Putamen (tissue), 1 donor: ENCODE measurements at regions not wholly inside any gene's neighbourhood (a gene's known extent, or its start where the extent isn't known, plus 50 kb on each side); places are given as distances from the start of the nearest gene placed in this dataset.

Experiments
- DNase-seq: peaks from one replicate; pipeline ENCODE4 v3.0.0-alpha.2; 2016; ENCODE audit warnings: low spot score

- DNase-seq = no peak
Measured at GRCh38 chr10:4483811-4484210, 342.2 kb upstream of the AKR1E2 start.

- no peak for DNase-seq
Measured at GRCh38 chr10:4482659-4483058, 343.3 kb upstream of the AKR1E2 start.

- no peak for DNase-seq
Measured at GRCh38 chr10:4481192-4481591, 344.8 kb upstream of the AKR1E2 start.

GRCh38 chr10:4479342-4479741, 346.7 kb upstream of the AKR1E2 start:
- no peak for DNase-seq

GRCh38 chr10:4477664-4478063, 348.3 kb upstream of the AKR1E2 start:
- DNase-seq = no peak

- no peak for DNase-seq
Measured at GRCh38 chr10:4475827-4476490, 350.0 kb upstream of the AKR1E2 start.

GRCh38 chr10:4474829-4475228, 351.2 kb upstream of the AKR1E2 start:
- no peak for DNase-seq

GRCh38 chr10:4473977-4474376, 352.0 kb upstream of the AKR1E2 start:
- DNase-seq = no peak

GRCh38 chr10:4472190-4472904, 353.7 kb upstream of the AKR1E2 start:
- no peak for DNase-seq

- DNase-seq = no peak
Measured at GRCh38 chr10:4470231-4470835, 355.7 kb upstream of the AKR1E2 start.

GRCh38 chr10:4467481-4467880, 358.5 kb upstream of the AKR1E2 start:
- DNase-seq = no peak

GRCh38 chr10:4460267-4460666, 365.7 kb upstream of the AKR1E2 start:
- no peak for DNase-seq

- DNase-seq = no peak
Measured at GRCh38 chr10:4459531-4459930, 366.5 kb upstream of the AKR1E2 start.

GRCh38 chr10:4457597-4457996, 368.4 kb upstream of the AKR1E2 start:
- no peak for DNase-seq

GRCh38 chr10:4456776-4457175, 369.2 kb upstream of the AKR1E2 start:
- no peak for DNase-seq

GRCh38 chr10:4456279-4456678, 369.7 kb upstream of the AKR1E2 start:
- no peak for DNase-seq

GRCh38 chr10:4453950-4454349, 372.1 kb upstream of the AKR1E2 start:
- DNase-seq = no peak

- DNase-seq = no peak
Measured at GRCh38 chr10:4453276-4453675, 372.7 kb upstream of the AKR1E2 start.

GRCh38 chr10:4450981-4451908, 374.8 kb upstream of the AKR1E2 start:
- peak; percentile 2 for DNase-seq

- DNase-seq = no peak
Measured at GRCh38 chr10:4450169-4450568, 375.8 kb upstream of the AKR1E2 start.

GRCh38 chr10:4448030-4448429, 378.0 kb upstream of the AKR1E2 start:
- DNase-seq = no peak

- no peak for DNase-seq
Measured at GRCh38 chr10:4443419-4443818, 382.6 kb upstream of the AKR1E2 start.
